WTC11 (cell line): ENCODE measurements at regions not wholly inside any gene's neighbourhood (a gene's known extent, or its start where the extent isn't known, plus 50 kb on each side); places are given as distances from the start of the nearest gene placed in this dataset.

Experiments used
- SP1 ChIP-seq: sonication (generic); formaldehyde crosslinking; conservative IDR thresholded peaks from 2 replicates; pipeline ENCODE4 v1.8.1; 2022; ENCODE audit warnings: missing genetic modification reagents
- ZNF138 ChIP-seq: sonication (generic); formaldehyde crosslinking; conservative IDR thresholded peaks from 2 replicates; pipeline ENCODE4 v1.8.1; 2022; ENCODE audit warnings: mild to moderate bottlenecking, moderate library complexity, missing genetic modification reagents
- TF ChIP-seq, protein P1 (sequence below): fragments of 200-600 bp; IDR thresholded peaks from 2 replicates; pipeline ENCODE4 v1.8.0; 2022; ENCODE audit warnings: antibody characterized with exemption
- TF ChIP-seq, protein P2 (sequence below): sonication (generic); formaldehyde crosslinking; IDR thresholded peaks from 2 replicates; pipeline ENCODE4 v1.8.1; 2023; ENCODE audit warnings: mild to moderate bottlenecking, missing genetic modification reagents, moderate library complexity
- TF ChIP-seq, protein P3 (sequence below): sonication (generic); formaldehyde crosslinking; IDR thresholded peaks from 2 replicates; pipeline ENCODE4 v1.8.1; 2022; ENCODE audit warnings: low read depth, missing genetic modification reagents, borderline replicate concordance
- TF ChIP-seq, protein P4 (sequence below): fragments of 250-450 bp; sonication (Bioruptor Pico); IDR thresholded peaks from 2 replicates; pipeline ENCODE4 v1.9.0; 2021; ENCODE audit warnings: moderate library complexity, mild to moderate bottlenecking, inconsistent platforms, borderline replicate concordance
- TF ChIP-seq, protein P5 (sequence below): sonication (generic); formaldehyde crosslinking; IDR thresholded peaks from 2 replicates; pipeline ENCODE4 v1.8.1; 2022; ENCODE audit warnings: missing genetic modification reagents, borderline replicate concordance

DNA sequence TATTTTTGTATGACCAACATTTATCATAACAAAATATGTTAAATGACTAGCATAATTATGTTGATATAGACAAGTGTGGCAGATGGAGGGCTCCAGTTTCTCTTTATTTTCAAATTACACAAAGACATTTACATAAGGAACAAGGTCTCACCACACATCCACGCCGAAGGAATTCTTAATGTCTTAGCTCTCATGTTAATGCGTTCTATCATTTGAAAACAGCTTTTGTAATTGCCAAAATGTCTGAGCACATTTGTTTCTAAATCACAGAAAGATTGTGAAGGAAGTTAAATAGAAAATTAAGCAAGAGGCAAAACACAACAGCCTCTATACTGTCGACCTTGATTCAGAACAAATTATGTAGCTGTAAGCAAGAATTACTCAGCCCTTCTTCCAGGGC, 223.0 kb upstream of the NR5A2 start:
- TF ChIP-seq SP1 (CRISPR knock-in tag) (no peak), ZNF138 (CRISPR knock-in tag) (no peak)
- TF ChIP-seq, protein P1, sequence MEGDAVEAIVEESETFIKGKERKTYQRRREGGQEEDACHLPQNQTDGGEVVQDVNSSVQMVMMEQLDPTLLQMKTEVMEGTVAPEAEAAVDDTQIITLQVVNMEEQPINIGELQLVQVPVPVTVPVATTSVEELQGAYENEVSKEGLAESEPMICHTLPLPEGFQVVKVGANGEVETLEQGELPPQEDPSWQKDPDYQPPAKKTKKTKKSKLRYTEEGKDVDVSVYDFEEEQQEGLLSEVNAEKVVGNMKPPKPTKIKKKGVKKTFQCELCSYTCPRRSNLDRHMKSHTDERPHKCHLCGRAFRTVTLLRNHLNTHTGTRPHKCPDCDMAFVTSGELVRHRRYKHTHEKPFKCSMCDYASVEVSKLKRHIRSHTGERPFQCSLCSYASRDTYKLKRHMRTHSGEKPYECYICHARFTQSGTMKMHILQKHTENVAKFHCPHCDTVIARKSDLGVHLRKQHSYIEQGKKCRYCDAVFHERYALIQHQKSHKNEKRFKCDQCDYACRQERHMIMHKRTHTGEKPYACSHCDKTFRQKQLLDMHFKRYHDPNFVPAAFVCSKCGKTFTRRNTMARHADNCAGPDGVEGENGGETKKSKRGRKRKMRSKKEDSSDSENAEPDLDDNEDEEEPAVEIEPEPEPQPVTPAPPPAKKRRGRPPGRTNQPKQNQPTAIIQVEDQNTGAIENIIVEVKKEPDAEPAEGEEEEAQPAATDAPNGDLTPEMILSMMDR = no peak
- TF ChIP-seq, protein P2, sequence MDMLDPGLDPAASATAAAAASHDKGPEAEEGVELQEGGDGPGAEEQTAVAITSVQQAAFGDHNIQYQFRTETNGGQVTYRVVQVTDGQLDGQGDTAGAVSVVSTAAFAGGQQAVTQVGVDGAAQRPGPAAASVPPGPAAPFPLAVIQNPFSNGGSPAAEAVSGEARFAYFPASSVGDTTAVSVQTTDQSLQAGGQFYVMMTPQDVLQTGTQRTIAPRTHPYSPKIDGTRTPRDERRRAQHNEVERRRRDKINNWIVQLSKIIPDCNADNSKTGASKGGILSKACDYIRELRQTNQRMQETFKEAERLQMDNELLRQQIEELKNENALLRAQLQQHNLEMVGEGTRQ (CRISPR knock-in tag) = no peak
- TF ChIP-seq, protein P3, sequence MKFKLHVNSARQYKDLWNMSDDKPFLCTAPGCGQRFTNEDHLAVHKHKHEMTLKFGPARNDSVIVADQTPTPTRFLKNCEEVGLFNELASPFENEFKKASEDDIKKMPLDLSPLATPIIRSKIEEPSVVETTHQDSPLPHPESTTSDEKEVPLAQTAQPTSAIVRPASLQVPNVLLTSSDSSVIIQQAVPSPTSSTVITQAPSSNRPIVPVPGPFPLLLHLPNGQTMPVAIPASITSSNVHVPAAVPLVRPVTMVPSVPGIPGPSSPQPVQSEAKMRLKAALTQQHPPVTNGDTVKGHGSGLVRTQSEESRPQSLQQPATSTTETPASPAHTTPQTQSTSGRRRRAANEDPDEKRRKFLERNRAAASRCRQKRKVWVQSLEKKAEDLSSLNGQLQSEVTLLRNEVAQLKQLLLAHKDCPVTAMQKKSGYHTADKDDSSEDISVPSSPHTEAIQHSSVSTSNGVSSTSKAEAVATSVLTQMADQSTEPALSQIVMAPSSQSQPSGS (CRISPR knock-in tag) = no peak
- TF ChIP-seq, protein P4, sequence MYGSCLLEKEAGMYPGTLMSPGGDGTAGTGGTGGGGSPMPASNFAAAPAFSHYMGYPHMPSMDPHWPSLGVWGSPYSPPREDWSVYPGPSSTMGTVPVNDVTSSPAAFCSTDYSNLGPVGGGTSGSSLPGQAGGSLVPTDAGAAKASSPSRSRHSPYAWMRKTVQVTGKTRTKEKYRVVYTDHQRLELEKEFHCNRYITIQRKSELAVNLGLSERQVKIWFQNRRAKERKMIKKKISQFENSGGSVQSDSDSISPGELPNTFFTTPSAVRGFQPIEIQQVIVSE (CRISPR knock-in tag) = no peak
- TF ChIP-seq, protein P5, sequence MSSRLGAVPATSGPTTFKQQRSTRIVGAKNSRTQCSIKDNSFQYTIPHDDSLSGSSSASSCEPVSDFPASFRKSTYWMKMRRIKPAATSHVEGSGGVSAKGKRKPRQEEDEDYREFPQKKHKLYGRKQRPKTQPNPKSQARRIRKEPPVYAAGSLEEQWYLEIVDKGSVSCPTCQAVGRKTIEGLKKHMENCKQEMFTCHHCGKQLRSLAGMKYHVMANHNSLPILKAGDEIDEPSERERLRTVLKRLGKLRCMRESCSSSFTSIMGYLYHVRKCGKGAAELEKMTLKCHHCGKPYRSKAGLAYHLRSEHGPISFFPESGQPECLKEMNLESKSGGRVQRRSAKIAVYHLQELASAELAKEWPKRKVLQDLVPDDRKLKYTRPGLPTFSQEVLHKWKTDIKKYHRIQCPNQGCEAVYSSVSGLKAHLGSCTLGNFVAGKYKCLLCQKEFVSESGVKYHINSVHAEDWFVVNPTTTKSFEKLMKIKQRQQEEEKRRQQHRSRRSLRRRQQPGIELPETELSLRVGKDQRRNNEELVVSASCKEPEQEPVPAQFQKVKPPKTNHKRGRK = no peak
